ENCODE measurements at regions not wholly inside any gene's neighbourhood (a gene's known extent, or its start where the extent isn't known, plus 50 kb on each side); places are given as distances from the start of the nearest gene placed in this dataset.

DNA sequence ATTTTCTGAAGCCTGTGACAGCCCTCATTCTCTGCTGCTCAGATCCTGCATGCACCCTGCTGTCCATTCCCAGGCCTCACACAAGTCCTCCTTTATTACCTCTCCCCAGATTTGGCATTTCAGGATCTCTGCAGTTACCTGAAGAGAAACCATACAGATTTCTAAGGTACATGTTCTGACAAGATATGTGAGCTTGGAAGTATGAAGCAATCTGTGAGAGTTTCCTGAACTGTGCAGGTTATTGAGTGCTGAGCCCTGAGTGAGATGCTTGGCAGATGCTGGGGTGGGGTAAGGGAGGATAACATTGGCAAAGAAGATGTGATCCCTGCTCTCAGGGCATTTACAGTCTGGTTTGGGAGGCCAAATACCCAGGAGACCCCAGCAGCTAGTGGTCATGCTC lies 91.9 kb upstream of the EPCAM start (continued):
- TF ChIP-seq, protein P1, sequence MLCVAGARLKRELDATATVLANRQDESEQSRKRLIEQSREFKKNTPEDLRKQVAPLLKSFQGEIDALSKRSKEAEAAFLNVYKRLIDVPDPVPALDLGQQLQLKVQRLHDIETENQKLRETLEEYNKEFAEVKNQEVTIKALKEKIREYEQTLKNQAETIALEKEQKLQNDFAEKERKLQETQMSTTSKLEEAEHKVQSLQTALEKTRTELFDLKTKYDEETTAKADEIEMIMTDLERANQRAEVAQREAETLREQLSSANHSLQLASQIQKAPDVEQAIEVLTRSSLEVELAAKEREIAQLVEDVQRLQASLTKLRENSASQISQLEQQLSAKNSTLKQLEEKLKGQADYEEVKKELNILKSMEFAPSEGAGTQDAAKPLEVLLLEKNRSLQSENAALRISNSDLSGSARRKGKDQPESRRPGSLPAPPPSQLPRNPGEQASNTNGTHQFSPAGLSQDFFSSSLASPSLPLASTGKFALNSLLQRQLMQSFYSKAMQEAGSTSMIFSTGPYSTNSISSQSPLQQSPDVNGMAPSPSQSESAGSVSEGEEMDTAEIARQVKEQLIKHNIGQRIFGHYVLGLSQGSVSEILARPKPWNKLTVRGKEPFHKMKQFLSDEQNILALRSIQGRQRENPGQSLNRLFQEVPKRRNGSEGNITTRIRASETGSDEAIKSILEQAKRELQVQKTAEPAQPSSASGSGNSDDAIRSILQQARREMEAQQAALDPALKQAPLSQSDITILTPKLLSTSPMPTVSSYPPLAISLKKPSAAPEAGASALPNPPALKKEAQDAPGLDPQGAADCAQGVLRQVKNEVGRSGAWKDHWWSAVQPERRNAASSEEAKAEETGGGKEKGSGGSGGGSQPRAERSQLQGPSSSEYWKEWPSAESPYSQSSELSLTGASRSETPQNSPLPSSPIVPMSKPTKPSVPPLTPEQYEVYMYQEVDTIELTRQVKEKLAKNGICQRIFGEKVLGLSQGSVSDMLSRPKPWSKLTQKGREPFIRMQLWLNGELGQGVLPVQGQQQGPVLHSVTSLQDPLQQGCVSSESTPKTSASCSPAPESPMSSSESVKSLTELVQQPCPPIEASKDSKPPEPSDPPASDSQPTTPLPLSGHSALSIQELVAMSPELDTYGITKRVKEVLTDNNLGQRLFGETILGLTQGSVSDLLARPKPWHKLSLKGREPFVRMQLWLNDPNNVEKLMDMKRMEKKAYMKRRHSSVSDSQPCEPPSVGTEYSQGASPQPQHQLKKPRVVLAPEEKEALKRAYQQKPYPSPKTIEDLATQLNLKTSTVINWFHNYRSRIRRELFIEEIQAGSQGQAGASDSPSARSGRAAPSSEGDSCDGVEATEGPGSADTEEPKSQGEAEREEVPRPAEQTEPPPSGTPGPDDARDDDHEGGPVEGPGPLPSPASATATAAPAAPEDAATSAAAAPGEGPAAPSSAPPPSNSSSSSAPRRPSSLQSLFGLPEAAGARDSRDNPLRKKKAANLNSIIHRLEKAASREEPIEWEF (IDR thresholded peaks at IDR 0.05; ENCODE audit: insufficient replicate concordance, low read depth, low read length) = no peak

DNA sequence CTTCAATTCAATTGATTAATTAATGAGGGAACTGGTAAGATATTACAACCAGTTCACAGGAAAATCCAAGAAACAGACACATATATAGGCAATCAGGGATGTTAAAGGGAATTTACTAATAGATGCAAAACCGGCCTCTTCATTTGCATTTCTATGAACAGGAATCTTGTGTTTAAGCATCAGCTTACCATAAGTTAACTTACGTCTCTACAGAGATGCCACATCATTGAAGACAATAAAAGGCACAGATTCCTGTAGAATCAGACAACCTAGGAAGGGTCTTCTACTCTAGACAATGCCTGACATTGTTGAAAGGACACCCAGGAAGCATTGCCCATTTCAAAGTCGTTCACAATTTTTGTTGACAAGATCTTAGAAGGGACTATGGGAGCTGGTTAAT lies 93.0 kb upstream of the EPCAM start:
- no peak for ATAC-seq
- Histone ChIP-seq H3K9me3 (replicated peaks; ENCODE audit: control insufficient read depth, insufficient read depth, low read length) (no peaks in the 10 kb centered on the region), H3K4me2 (ENCODE audit: control insufficient read depth, insufficient read depth) (no peak overlapping the region), H3K9ac (ENCODE audit: control insufficient read depth, insufficient read depth, low read length) (no peak overlapping the region), H3K4me1 (ENCODE audit: control insufficient read depth, insufficient read depth, low read length) (peaks cover 18% of the 10 kb centered on the region), H3K79me2 (ENCODE audit: control insufficient read depth, insufficient read depth, low read length) (no peaks in the 10 kb centered on the region), H3K27ac (ENCODE audit: control insufficient read depth, insufficient read depth) (no peak overlapping the region), H2AFZ (ENCODE audit: control insufficient read depth, low read depth, low read length) (no peak overlapping the region), H3K4me3 (no peak overlapping the region), H4K20me1 (ENCODE audit: control insufficient read depth, insufficient read depth) (no peaks in the 10 kb centered on the region), H3K27me3 (replicated peaks in 1 of 2; ENCODE audit: control insufficient read depth in 2 of 2, insufficient read depth in 2 of 2, low read length in 1 of 2) (no peaks in the 10 kb centered on the region), H3K36me3 (ENCODE audit: control insufficient read depth in 2 of 2, insufficient read depth in 2 of 2, low read length in 1 of 2) (no peaks in the 10 kb centered on the region)
- SMC1A ChIA-PET (ENCODE audit: uncharacterized antibody, unreplicated experiment) = interaction anchor here (0.7 to 12.0 kb wide), 5 partner anchors 18 to 520 kb away, joined by 3 to 134 read pairs (median 3); no protein-coding TSS in a partner anchor
- in situ Hi-C loops (cut with MboI) = no loop called here
- intact Hi-C loops (cut with micrococcal nuclease; ENCODE audit: unreplicated experiment) = no loop called here
- no TSS peak for BruUV-seq (replicated peaks)
- no peak for FAIRE-seq
- 43% methylated on average over 3 of the region's 3 CpGs for WGBS (ENCODE audit: insufficient coverage, insufficient replicate concordance, low lambda C conversion rate, missing lambda C conversion rate)
- CTCF ChIA-PET = interaction anchor here (1.1 to 2.2 kb wide), 6 partner anchors 25 to 357 kb away, joined by 3 to 8 read pairs (median 4); no protein-coding TSS in a partner anchor
- POLR2A ChIA-PET = interaction anchor here (1.0 kb wide), 1 partner anchor 37 kb away, joined by 4 read pairs; no protein-coding TSS in a partner anchor
- DNase-seq (ENCODE audit: low read depth, low spot score) = no peak
- RAD21 ChIA-PET (ENCODE audit: unreplicated experiment) = interaction anchor here (1.5 to 2.0 kb wide), 2 partner anchors 34 to 37 kb away, joined by 5 to 7 read pairs; no protein-coding TSS in a partner anchor
- no peak for TF ChIP-seq DPF2 (IDR thresholded peaks at IDR 0.05)
- TF ChIP-seq PML (IDR thresholded peaks at IDR 0.05; ENCODE audit: low read length) = no peak
- TF ChIP-seq, protein P2, sequence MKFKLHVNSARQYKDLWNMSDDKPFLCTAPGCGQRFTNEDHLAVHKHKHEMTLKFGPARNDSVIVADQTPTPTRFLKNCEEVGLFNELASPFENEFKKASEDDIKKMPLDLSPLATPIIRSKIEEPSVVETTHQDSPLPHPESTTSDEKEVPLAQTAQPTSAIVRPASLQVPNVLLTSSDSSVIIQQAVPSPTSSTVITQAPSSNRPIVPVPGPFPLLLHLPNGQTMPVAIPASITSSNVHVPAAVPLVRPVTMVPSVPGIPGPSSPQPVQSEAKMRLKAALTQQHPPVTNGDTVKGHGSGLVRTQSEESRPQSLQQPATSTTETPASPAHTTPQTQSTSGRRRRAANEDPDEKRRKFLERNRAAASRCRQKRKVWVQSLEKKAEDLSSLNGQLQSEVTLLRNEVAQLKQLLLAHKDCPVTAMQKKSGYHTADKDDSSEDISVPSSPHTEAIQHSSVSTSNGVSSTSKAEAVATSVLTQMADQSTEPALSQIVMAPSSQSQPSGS (IDR thresholded peaks at IDR 0.05; ENCODE audit: low read length) = no peak
- no peak for TF ChIP-seq ZBED1 (IDR thresholded peaks at IDR 0.05; ENCODE audit: borderline replicate concordance)
- no peak for TF ChIP-seq MYC (IDR thresholded peaks at IDR 0.05; ENCODE audit: insufficient read depth, insufficient read length, insufficient replicate concordance, low read length, severe bottlenecking)
- TF ChIP-seq, protein P3, sequence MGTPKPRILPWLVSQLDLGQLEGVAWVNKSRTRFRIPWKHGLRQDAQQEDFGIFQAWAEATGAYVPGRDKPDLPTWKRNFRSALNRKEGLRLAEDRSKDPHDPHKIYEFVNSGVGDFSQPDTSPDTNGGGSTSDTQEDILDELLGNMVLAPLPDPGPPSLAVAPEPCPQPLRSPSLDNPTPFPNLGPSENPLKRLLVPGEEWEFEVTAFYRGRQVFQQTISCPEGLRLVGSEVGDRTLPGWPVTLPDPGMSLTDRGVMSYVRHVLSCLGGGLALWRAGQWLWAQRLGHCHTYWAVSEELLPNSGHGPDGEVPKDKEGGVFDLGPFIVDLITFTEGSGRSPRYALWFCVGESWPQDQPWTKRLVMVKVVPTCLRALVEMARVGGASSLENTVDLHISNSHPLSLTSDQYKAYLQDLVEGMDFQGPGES (IDR thresholded peaks at IDR 0.05) = no peak
- no peak for TF ChIP-seq ASH2L (IDR thresholded peaks at IDR 0.05; ENCODE audit: borderline replicate concordance, low read depth)
- no peak for TF ChIP-seq RAD51 (IDR thresholded peaks at IDR 0.05)
- TF ChIP-seq NFYB (IDR thresholded peaks at IDR 0.05; ENCODE audit: insufficient read depth, low read depth, low read length) = no peak
- no peak for TF ChIP-seq ATF7 (IDR thresholded peaks at IDR 0.05; ENCODE audit: low read depth)
- TF ChIP-seq, protein P4, sequence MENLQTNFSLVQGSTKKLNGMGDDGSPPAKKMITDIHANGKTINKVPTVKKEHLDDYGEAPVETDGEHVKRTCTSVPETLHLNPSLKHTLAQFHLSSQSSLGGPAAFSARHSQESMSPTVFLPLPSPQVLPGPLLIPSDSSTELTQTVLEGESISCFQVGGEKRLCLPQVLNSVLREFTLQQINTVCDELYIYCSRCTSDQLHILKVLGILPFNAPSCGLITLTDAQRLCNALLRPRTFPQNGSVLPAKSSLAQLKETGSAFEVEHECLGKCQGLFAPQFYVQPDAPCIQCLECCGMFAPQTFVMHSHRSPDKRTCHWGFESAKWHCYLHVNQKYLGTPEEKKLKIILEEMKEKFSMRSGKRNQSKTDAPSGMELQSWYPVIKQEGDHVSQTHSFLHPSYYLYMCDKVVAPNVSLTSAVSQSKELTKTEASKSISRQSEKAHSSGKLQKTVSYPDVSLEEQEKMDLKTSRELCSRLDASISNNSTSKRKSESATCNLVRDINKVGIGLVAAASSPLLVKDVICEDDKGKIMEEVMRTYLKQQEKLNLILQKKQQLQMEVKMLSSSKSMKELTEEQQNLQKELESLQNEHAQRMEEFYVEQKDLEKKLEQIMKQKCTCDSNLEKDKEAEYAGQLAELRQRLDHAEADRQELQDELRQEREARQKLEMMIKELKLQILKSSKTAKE (IDR thresholded peaks at IDR 0.05; ENCODE audit: low read depth, poor library complexity, severe bottlenecking) = no peak

Data from GM12878 (cell line).